ENCODE measurements at regions not wholly inside any gene's neighbourhood (a gene's known extent, or its start where the extent isn't known, plus 50 kb on each side); places are given as distances from the start of the nearest gene placed in this dataset.

DNA sequence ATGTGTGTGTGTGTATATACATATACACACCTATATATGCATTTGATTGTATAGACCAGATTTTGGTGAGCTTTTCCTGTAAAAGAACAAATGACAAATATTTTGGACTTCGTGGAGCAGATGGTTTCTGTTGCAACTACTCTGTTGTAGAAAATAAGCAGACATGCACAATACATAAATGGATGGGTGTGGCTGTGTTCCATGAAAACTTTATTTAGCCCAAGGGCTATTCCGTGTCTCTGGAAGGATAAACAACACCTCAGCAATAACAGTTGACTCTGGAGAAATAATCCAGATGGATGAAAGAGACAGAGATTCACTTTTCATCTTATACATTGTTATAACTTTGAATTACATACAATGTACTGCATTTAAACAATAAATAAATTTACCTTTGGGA is 441.4 kb downstream of the CNTN3 start:
- no peaks in the 10 kb centered on the region for H3K9me2 ChIP-seq (replicated peaks; ENCODE audit: insufficient read depth, low read length)
- TF ChIP-seq EZH2 (optimal IDR thresholded peaks at IDR 0.05; ENCODE audit: low read depth, low read length): no peak
- TF ChIP-seq, protein P1, sequence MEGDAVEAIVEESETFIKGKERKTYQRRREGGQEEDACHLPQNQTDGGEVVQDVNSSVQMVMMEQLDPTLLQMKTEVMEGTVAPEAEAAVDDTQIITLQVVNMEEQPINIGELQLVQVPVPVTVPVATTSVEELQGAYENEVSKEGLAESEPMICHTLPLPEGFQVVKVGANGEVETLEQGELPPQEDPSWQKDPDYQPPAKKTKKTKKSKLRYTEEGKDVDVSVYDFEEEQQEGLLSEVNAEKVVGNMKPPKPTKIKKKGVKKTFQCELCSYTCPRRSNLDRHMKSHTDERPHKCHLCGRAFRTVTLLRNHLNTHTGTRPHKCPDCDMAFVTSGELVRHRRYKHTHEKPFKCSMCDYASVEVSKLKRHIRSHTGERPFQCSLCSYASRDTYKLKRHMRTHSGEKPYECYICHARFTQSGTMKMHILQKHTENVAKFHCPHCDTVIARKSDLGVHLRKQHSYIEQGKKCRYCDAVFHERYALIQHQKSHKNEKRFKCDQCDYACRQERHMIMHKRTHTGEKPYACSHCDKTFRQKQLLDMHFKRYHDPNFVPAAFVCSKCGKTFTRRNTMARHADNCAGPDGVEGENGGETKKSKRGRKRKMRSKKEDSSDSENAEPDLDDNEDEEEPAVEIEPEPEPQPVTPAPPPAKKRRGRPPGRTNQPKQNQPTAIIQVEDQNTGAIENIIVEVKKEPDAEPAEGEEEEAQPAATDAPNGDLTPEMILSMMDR (IDR thresholded peaks at IDR 0.05; ENCODE audit: low read length): no peak
- H2AFZ ChIP-seq (ENCODE audit: low read length): no peak overlapping the region
- no peaks in the 10 kb centered on the region for H3K9me3 ChIP-seq (replicated peaks; ENCODE audit: insufficient read depth, low read length)
- H3F3A ChIP-seq (ENCODE audit: insufficient read depth, low read length): no peaks in the 10 kb centered on the region
- no peak overlapping the region for H3K4me3 ChIP-seq (ENCODE audit: low read length)
- no peaks in the 10 kb centered on the region for H3K27me3 ChIP-seq (replicated peaks; ENCODE audit: insufficient read depth, low read length)
- H3K36me3 ChIP-seq (replicated peaks; ENCODE audit: insufficient read depth, low read length): no peaks in the 10 kb centered on the region
- no peak overlapping the region for H3K9ac ChIP-seq (ENCODE audit: low read length)
- H3K4me2 ChIP-seq (ENCODE audit: low read depth, low read length): no peak overlapping the region
- no peaks in the 10 kb centered on the region for H3K79me2 ChIP-seq (ENCODE audit: low read length)
- no peak for DNase-seq
- H4K20me1 ChIP-seq (ENCODE audit: insufficient read depth, low read length): no peaks in the 10 kb centered on the region
- no peaks in the 10 kb centered on the region for H3K4me1 ChIP-seq (ENCODE audit: low read length)
- no peak overlapping the region for H3K27ac ChIP-seq (ENCODE audit: low read length)

DNA sequence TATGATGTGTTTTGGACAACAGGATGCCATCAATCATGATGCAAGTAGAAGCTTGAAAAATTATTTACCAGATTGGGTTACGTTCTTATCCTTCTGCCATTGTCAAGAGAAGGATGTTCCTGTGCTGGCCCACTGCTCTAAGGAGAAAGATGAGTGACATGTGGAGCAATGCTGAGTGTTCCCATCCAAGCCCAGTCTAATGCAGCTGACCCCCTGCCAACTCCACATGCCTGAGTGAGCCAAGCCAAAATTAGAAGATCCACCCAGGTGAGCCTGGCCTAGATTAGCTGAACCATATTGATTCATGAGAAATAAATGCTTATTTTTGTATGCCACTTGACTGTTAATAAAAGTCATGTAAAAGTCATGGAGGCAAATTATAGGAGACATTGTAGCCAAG is 446.5 kb downstream of the CNTN3 start:
- TF ChIP-seq EZH2 (optimal IDR thresholded peaks at IDR 0.05; ENCODE audit: low read depth, low read length): no peak
- TF ChIP-seq EZH2phosphoT487 (IDR thresholded peaks at IDR 0.05; ENCODE audit: low read length): no peak
- TF ChIP-seq, protein P1 (IDR thresholded peaks at IDR 0.05; ENCODE audit: low read length): no peak
- DNase-seq: no peak

DNA sequence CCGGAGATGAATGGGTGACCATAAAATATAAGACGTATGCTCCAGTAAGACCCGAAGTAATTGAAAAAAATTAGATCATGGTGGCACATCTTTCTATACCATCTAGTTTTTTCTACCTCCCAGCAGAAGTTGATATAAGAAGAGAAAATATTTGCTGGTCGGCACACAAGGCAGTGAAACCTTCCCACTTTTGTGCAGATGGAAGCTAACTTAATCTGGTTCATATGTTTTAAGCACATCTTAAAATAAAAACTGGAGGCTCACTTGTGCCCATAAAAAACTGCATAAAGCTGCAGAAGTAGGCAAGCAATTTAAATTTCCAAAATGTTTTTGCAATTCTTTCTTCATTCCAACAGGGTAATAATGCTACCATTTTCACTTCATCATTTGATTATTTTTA is 449.2 kb downstream of the CNTN3 start:
- DNase-seq: no peak
- Histone ChIP-seq H3K27ac (ENCODE audit: low read length) (no peak overlapping the region), H3K9ac (ENCODE audit: low read length) (no peak overlapping the region), H3K36me3 (replicated peaks; ENCODE audit: insufficient read depth, low read length) (no peaks in the 10 kb centered on the region), H3K4me3 (ENCODE audit: low read length) (no peak overlapping the region), H3K27me3 (replicated peaks; ENCODE audit: insufficient read depth, low read length) (no peaks in the 10 kb centered on the region), H3F3A (ENCODE audit: insufficient read depth, low read length) (no peaks in the 10 kb centered on the region), H3K4me1 (ENCODE audit: low read length) (no peaks in the 10 kb centered on the region), H3K9me3 (replicated peaks; ENCODE audit: insufficient read depth, low read length) (no peaks in the 10 kb centered on the region), H2AFZ (ENCODE audit: low read length) (no peak overlapping the region), H3K9me2 (replicated peaks; ENCODE audit: insufficient read depth, low read length) (no peaks in the 10 kb centered on the region), H3K79me2 (ENCODE audit: low read length) (no peaks in the 10 kb centered on the region), H3K4me2 (ENCODE audit: low read depth, low read length) (no peak overlapping the region), H4K20me1 (ENCODE audit: insufficient read depth, low read length) (no peaks in the 10 kb centered on the region)
- TF ChIP-seq EZH2phosphoT487 (IDR thresholded peaks at IDR 0.05; ENCODE audit: low read length) (no peak), EZH2 (optimal IDR thresholded peaks at IDR 0.05; ENCODE audit: low read depth, low read length) (no peak)
- TF ChIP-seq, protein P1 (IDR thresholded peaks at IDR 0.05; ENCODE audit: low read length): no peak

More for the DNA sequence above, 446.5 kb downstream of the CNTN3 start:
- Histone ChIP-seq H3K4me2 (ENCODE audit: low read depth, low read length) (no peak overlapping the region), H3K9ac (ENCODE audit: low read length) (no peak overlapping the region), H3F3A (ENCODE audit: insufficient read depth, low read length) (no peaks in the 10 kb centered on the region), H3K27me3 (replicated peaks; ENCODE audit: insufficient read depth, low read length) (no peaks in the 10 kb centered on the region), H3K27ac (ENCODE audit: low read length) (no peak overlapping the region), H3K4me1 (ENCODE audit: low read length) (no peaks in the 10 kb centered on the region), H3K4me3 (ENCODE audit: low read length) (no peak overlapping the region), H3K9me2 (replicated peaks; ENCODE audit: insufficient read depth, low read length) (no peaks in the 10 kb centered on the region), H4K20me1 (ENCODE audit: insufficient read depth, low read length) (no peaks in the 10 kb centered on the region), H3K9me3 (replicated peaks; ENCODE audit: insufficient read depth, low read length) (no peaks in the 10 kb centered on the region), H3K36me3 (replicated peaks; ENCODE audit: insufficient read depth, low read length) (no peaks in the 10 kb centered on the region), H2AFZ (ENCODE audit: low read length) (no peak overlapping the region), H3K79me2 (ENCODE audit: low read length) (no peaks in the 10 kb centered on the region)
